Upper lobe of right lung (tissue), 1 donor: ENCODE measurements at regions not wholly inside any gene's neighbourhood (a gene's known extent, or its start where the extent isn't known, plus 50 kb on each side); places are given as distances from the start of the nearest gene placed in this dataset.

Source experiments
- ATAC-seq: fragments of 200-7000 bp; cut with Tn5 transposase; one replicate; pipeline ENCODE4 v1.9.1; 2020; ENCODE audit warnings: mild to moderate bottlenecking, moderate library complexity
- DNase-seq: peaks from one replicate; pipeline ENCODE4 v3.0.0-alpha.2; 2020
- H3K27ac ChIP-seq: fragments of 200-600 bp; one replicate; pipeline ENCODE4 v1.8.0; 2022
- H3K27me3 ChIP-seq: fragments of 200-600 bp; one replicate; pipeline ENCODE4 v1.8.0; 2022; ENCODE audit warnings: mild to moderate bottlenecking
- H3K36me3 ChIP-seq: fragments of 200-600 bp; one replicate; pipeline ENCODE4 v1.8.0; 2022
- H3K4me1 ChIP-seq: fragments of 200-600 bp; one replicate; pipeline ENCODE4 v1.8.0; 2022
- H3K4me3 ChIP-seq: fragments of 200-600 bp; one replicate; pipeline ENCODE4 v1.8.0; 2022; ENCODE audit warnings: mild to moderate bottlenecking
- H3K9me3 ChIP-seq: fragments of 200-600 bp; one replicate; pipeline ENCODE4 v1.8.0; 2022
- CTCF ChIP-seq: fragments of 200-600 bp; IDR thresholded peaks from one replicate; pipeline ENCODE4 v1.8.0; 2022; ENCODE audit warnings: antibody characterized with exemption
- intact Hi-C: fragments of 100-400 bp; cut with DNase I; formaldehyde crosslinking; loops from one replicate; pipeline ENCODE4 v1.11.0; 2022
- donor health status: DM: no; HTN: yes; CAD: no; lungs with severe emphysema.

GRCh38 chr19:30090476-30090875 lies 148.4 kb downstream of the URI1 start:
- intact Hi-C loops: no loop called here
- no peaks in the 10 kb centered on the region for H3K9me3 ChIP-seq
- no peaks in the 10 kb centered on the region for H3K36me3 ChIP-seq
- peak; percentile 35 for DNase-seq
- H3K4me3 ChIP-seq: no peak overlapping the region
- no peak for TF ChIP-seq CTCF
- no peaks in the 10 kb centered on the region for H3K4me1 ChIP-seq
- H3K27me3 ChIP-seq: no peaks in the 10 kb centered on the region
- ATAC-seq: no peak
- H3K27ac ChIP-seq: no peak overlapping the region

GRCh38 chr19:30090963-30091362 lies 148.9 kb downstream of the URI1 start:
- no peak overlapping the region for H3K27ac ChIP-seq
- peak; percentile 36 for DNase-seq
- intact Hi-C loops: no loop called here
- H3K4me1 ChIP-seq: no peaks in the 10 kb centered on the region
- H3K36me3 ChIP-seq: no peaks in the 10 kb centered on the region
- ATAC-seq: no peak
- no peaks in the 10 kb centered on the region for H3K27me3 ChIP-seq
- H3K4me3 ChIP-seq: no peak overlapping the region
- TF ChIP-seq CTCF: no peak
- no peaks in the 10 kb centered on the region for H3K9me3 ChIP-seq

GRCh38 chr19:30091456-30091855 lies 149.4 kb downstream of the URI1 start:
- no peak for TF ChIP-seq CTCF
- Histone ChIP-seq H3K9me3 (no peaks in the 10 kb centered on the region), H3K27me3 (no peaks in the 10 kb centered on the region), H3K27ac (no peak overlapping the region), H3K36me3 (no peaks in the 10 kb centered on the region), H3K4me1 (no peaks in the 10 kb centered on the region), H3K4me3 (no peak overlapping the region)
- DNase-seq (peak; percentile 59), ATAC-seq (no peak)
- intact Hi-C loops: no loop called here

GRCh38 chr19:30091856-30092255 lies 149.8 kb downstream of the URI1 start:
- Histone ChIP-seq H3K4me3 (no peak overlapping the region), H3K4me1 (no peaks in the 10 kb centered on the region), H3K9me3 (no peaks in the 10 kb centered on the region), H3K27me3 (no peaks in the 10 kb centered on the region), H3K27ac (no peak overlapping the region), H3K36me3 (no peaks in the 10 kb centered on the region)
- ATAC-seq (no peak), DNase-seq (peak; percentile 40)
- intact Hi-C loops: no loop called here
- TF ChIP-seq CTCF: no peak

- Histone ChIP-seq H3K4me3 (no peak overlapping the region), H3K36me3 (no peaks in the 10 kb centered on the region), H3K9me3 (no peaks in the 10 kb centered on the region), H3K27me3 (no peaks in the 10 kb centered on the region), H3K27ac (no peak overlapping the region), H3K4me1 (no peaks in the 10 kb centered on the region)
- no peak for ATAC-seq
- no peak for TF ChIP-seq CTCF
- peak; percentile 58 for DNase-seq
- intact Hi-C loops: no loop called here
Measured at GRCh38 chr19:30092721-30093569, 150.9 kb downstream of the URI1 start.
